ENCODE measurements at regions not wholly inside any gene's neighbourhood (a gene's known extent, or its start where the extent isn't known, plus 50 kb on each side); places are given as distances from the start of the nearest gene placed in this dataset.
"Not testable (repeated sequence)": the region's sequence is repeated elsewhere in the genome, so short reads cannot be mapped to it uniquely, and the experiment has no call there.

GRCh38 chrX:9349572-9350494 lies 115.0 kb upstream of the TBL1X start:
- DNase-seq = no peak

- DNase-seq = no peak
These were observed 113.7 kb upstream of the TBL1X start for GRCh38 chrX:9351126-9351525.

- no peak for DNase-seq
These were observed 112.6 kb upstream of the TBL1X start for GRCh38 chrX:9352243-9352642.

GRCh38 chrX:9352694-9353411 lies 112.0 kb upstream of the TBL1X start:
- no peak for DNase-seq

GRCh38 chrX:9354918-9355317 lies 109.9 kb upstream of the TBL1X start:
- DNase-seq = no peak

- DNase-seq = no peak
These were observed 109.1 kb upstream of the TBL1X start for GRCh38 chrX:9355739-9356138.

- no peak for DNase-seq
These were observed 108.0 kb upstream of the TBL1X start for GRCh38 chrX:9356846-9357245.

GRCh38 chrX:9357518-9358114 lies 107.2 kb upstream of the TBL1X start:
- no peak for DNase-seq

GRCh38 chrX:9362363-9362928 lies 102.4 kb upstream of the TBL1X start:
- no peak for DNase-seq

GRCh38 chrX:9367421-9367820 lies 97.4 kb upstream of the TBL1X start:
- DNase-seq = no peak

GRCh38 chrX:9368262-9368661 lies 96.6 kb upstream of the TBL1X start:
- DNase-seq = no peak

- DNase-seq = no peak
These were observed 95.0 kb upstream of the TBL1X start for GRCh38 chrX:9369802-9370291.

GRCh38 chrX:9370893-9371292 lies 94.0 kb upstream of the TBL1X start:
- no peak for DNase-seq

- DNase-seq = no peak
These were observed 92.0 kb upstream of the TBL1X start for GRCh38 chrX:9372866-9373265.

- no peak for DNase-seq
These were observed 91.1 kb upstream of the TBL1X start for GRCh38 chrX:9373789-9374188.

- DNase-seq = no peak
These were observed 90.3 kb upstream of the TBL1X start for GRCh38 chrX:9374555-9374954.

- no peak for DNase-seq
These were observed 88.7 kb upstream of the TBL1X start for GRCh38 chrX:9376111-9376510.

GRCh38 chrX:9377216-9377615 lies 87.6 kb upstream of the TBL1X start:
- DNase-seq = not testable (repeated sequence)

GRCh38 chrX:9378980-9379696 lies 85.7 kb upstream of the TBL1X start:
- DNase-seq = no peak

- no peak for DNase-seq
These were observed 84.9 kb upstream of the TBL1X start for GRCh38 chrX:9379697-9380551.

GRCh38 chrX:9383655-9384054 lies 81.2 kb upstream of the TBL1X start:
- no peak for DNase-seq

- DNase-seq = no peak
These were observed 76.4 kb upstream of the TBL1X start for GRCh38 chrX:9388450-9388849.
